HepG2 (cell line): ENCODE measurements at regions not wholly inside any gene's neighbourhood (a gene's known extent, or its start where the extent isn't known, plus 50 kb on each side); places are given as distances from the start of the nearest gene placed in this dataset.

Experiments used
- ATAC-seq: fragments of 200-7000 bp; cut with Tn5 transposase; 3 replicates; pipeline ENCODE4 v1.9.1; 2020; ENCODE audit warnings: mild to moderate bottlenecking, moderate library complexity
- BruUV-seq: library from RNA; stranded (reverse); fragments of 400-500 nt; replicated peaks from 2 replicates; lab custom pipeline; 2021; lab: Mats Ljungman, UMichigan
- CTCF ChIA-PET: fragments of 300-600 bp; formaldehyde crosslinking; extraction: SDS; loops from one replicate; lab custom pipeline; 2021; ENCODE audit warnings: low total read pairs, inconsistent platforms, low intra/inter-chr PET ratio; lab: Yijun Ruan, JAX
- POLR2A ChIA-PET: fragments of 350-600 bp; sonication (Branson Sonifier 250); formaldehyde crosslinking; loops from one replicate; lab custom pipeline; 2020; ENCODE audit warnings: antibody characterized with exemption, inconsistent platforms; lab: Yijun Ruan, JAX
- DNase-seq: peaks from one replicate; pipeline ENCODE4 v3.0.0-alpha.2; 2015; ENCODE audit warnings: low spot score
- FAIRE-seq: peaks from 3 replicates; lab custom pipeline; 2011; peaks lifted over from hg19 to GRCh38; lab: Jason Lieb, UNC
- H2AFZ ChIP-seq: one replicate; pipeline ENCODE4 v1.6.1; 2011; ENCODE audit warnings: low read length, inconsistent platforms
- H3K27ac ChIP-seq: fragments of 300-600 bp; 3 replicates; pipeline ENCODE4 v1.8.0; 2011; ENCODE audit warnings: mixed run types, mild to moderate bottlenecking, mixed read lengths, low read length, inconsistent platforms; ENCODE audit not compliant: insufficient read depth; ENCODE audit errors: extremely low read length
- H3K27me3 ChIP-seq, 2 experiments: fragments of 200-600 bp in 1 of 2; 2 replicates in 1 of 2; 3 replicates in 1 of 2; pipeline versions ENCODE4 v1.6.0 to v1.8.0; 2011; ENCODE audit warnings: low read length in 2 of 2, mild to moderate bottlenecking in 2 of 2, moderate library complexity in 2 of 2, inconsistent platforms in 1 of 2; ENCODE audit not compliant: insufficient read depth in 2 of 2, control insufficient read depth in 1 of 2
- H3K36me3 ChIP-seq, 2 experiments: fragments of 200-600 bp in 1 of 2; replicated peaks in 1 of 2; 2 replicates in 1 of 2; 3 replicates in 1 of 2; pipeline versions ENCODE4 v1.5.1 to v1.8.0; 2011; ENCODE audit warnings: low read length in 2 of 2, inconsistent platforms in 1 of 2; ENCODE audit not compliant: insufficient read depth in 2 of 2, control insufficient read depth in 1 of 2
- H3K4me1 ChIP-seq: 2 replicates; pipeline ENCODE4 v1.5.1; 2012; ENCODE audit warnings: low read length, inconsistent platforms; ENCODE audit not compliant: insufficient read depth
- H3K4me2 ChIP-seq: 2 replicates; pipeline ENCODE4 v1.6.0; 2011; ENCODE audit warnings: low read depth, low read length, inconsistent platforms
- H3K4me3 ChIP-seq, 3 experiments: fragments of 200-600 bp in 1 of 3; sonication (generic), shearing (Covaris generic) in 1 of 3; replicated peaks in 1 of 3; 2 replicates each; pipeline ENCODE4 v1.5.1; 2011 to 2016; ENCODE audit warnings: low read length in 3 of 3, inconsistent platforms in 2 of 3, low read depth in 2 of 3, mild to moderate bottlenecking in 2 of 3, control low read depth in 1 of 3, mixed read lengths in 1 of 3; ENCODE audit not compliant: insufficient read depth in 1 of 3
- H3K79me2 ChIP-seq: one replicate; pipeline ENCODE4 v1.6.1; 2011; ENCODE audit warnings: low read length, inconsistent platforms; ENCODE audit not compliant: insufficient read depth
- H3K9ac ChIP-seq: 2 replicates; pipeline ENCODE4 v1.6.0; 2011; ENCODE audit warnings: mild to moderate bottlenecking, low read depth, low read length, inconsistent platforms; ENCODE audit not compliant: insufficient read depth
- H3K9me3 ChIP-seq: 2 replicates; pipeline ENCODE4 v1.5.1; 2012; ENCODE audit warnings: mild to moderate bottlenecking, low read length
- H4K20me1 ChIP-seq: 2 replicates; pipeline ENCODE4 v1.6.0; 2011; ENCODE audit warnings: inconsistent platforms, mild to moderate bottlenecking, low read length, moderate library complexity; ENCODE audit not compliant: insufficient read depth
- ARID3A ChIP-seq: IDR thresholded peaks from 2 replicates; pipeline ENCODE4 v1.6.1; 2012; ENCODE audit warnings: low read depth, low read length, improper control_type of control experiment
- GATAD1 ChIP-seq: IDR thresholded peaks from 2 replicates; pipeline ENCODE4 v1.6.1; 2016; ENCODE audit warnings: missing genetic modification reagents, missing compliant biosample characterization
- HNRNPL ChIP-seq: fragments of 200-400 bp; formaldehyde crosslinking; IDR thresholded peaks from 2 replicates; pipeline ENCODE4 v1.6.1; 2017; ENCODE audit warnings: mild to moderate bottlenecking, low read depth, low read length
- HOXA7 ChIP-seq: sonication (generic); formaldehyde crosslinking; IDR thresholded peaks from 2 replicates; pipeline ENCODE4 v1.8.1; 2022; ENCODE audit warnings: mild to moderate bottlenecking, missing genetic modification reagents, moderate library complexity
- KDM5B ChIP-seq: sonication (generic); formaldehyde crosslinking; IDR thresholded peaks from 2 replicates; pipeline ENCODE4 v1.4.0; 2020; ENCODE audit warnings: missing genetic modification reagents, mild to moderate bottlenecking, borderline replicate concordance
- PCBP2 ChIP-seq: fragments of 200-400 bp; formaldehyde crosslinking; optimal IDR thresholded peaks from 2 replicates; pipeline ENCODE3; 2018; ENCODE audit warnings: low read length, low read depth; ENCODE audit not compliant: poor library complexity, severe bottlenecking
- STAG1 ChIP-seq: sonication (generic); formaldehyde crosslinking; IDR thresholded peaks from 2 replicates; pipeline ENCODE4 v1.4.0; 2020; ENCODE audit warnings: missing genetic modification reagents
- SUZ12 ChIP-seq: fragments of 150-350 bp; IDR thresholded peaks from 2 replicates; pipeline ENCODE4 v1.6.1; 2014; ENCODE audit warnings: low read depth, low read length
- TCF12 ChIP-seq, 2 experiments: fragments of 450-650 bp in 1 of 2; sonication (generic) in 1 of 2; formaldehyde crosslinking in 1 of 2; IDR thresholded peaks; 2 replicates each; pipeline versions ENCODE4 v1.6.1 to v1.8.0; 2017 to 2022; ENCODE audit warnings: antibody characterized with exemption in 1 of 2, mild to moderate bottlenecking in 1 of 2, missing genetic modification reagents in 1 of 2, moderate library complexity in 1 of 2
- ZBTB37 ChIP-seq: sonication (generic); formaldehyde crosslinking; IDR thresholded peaks from 2 replicates; pipeline ENCODE4 v1.4.0; 2020; ENCODE audit warnings: mild to moderate bottlenecking, missing genetic modification reagents
- ZIK1 ChIP-seq: sonication (generic); formaldehyde crosslinking; IDR thresholded peaks from 2 replicates; pipeline ENCODE4 v1.5.0; 2020; ENCODE audit warnings: mild to moderate bottlenecking, low read depth, missing genetic modification reagents, borderline replicate concordance
- ZNF12 ChIP-seq: sonication (generic); formaldehyde crosslinking; IDR thresholded peaks from 2 replicates; pipeline ENCODE4 v1.5.0; 2020; ENCODE audit warnings: missing genetic modification reagents
- ZNF121 ChIP-seq: sonication (generic); formaldehyde crosslinking; IDR thresholded peaks from 2 replicates; pipeline ENCODE4 v1.5.0; 2020; ENCODE audit warnings: mild to moderate bottlenecking, missing genetic modification reagents
- ZNF124 ChIP-seq: sonication (generic); formaldehyde crosslinking; IDR thresholded peaks from 2 replicates; pipeline ENCODE4 v1.4.0; 2020; ENCODE audit warnings: missing genetic modification reagents
- ZNF30 ChIP-seq: sonication (generic); formaldehyde crosslinking; IDR thresholded peaks from 2 replicates; pipeline ENCODE4 v1.5.0; 2020; ENCODE audit warnings: mild to moderate bottlenecking, missing genetic modification reagents
- ZNF333 ChIP-seq: sonication (generic); formaldehyde crosslinking; IDR thresholded peaks from 2 replicates; pipeline ENCODE4 v1.4.0; 2020; ENCODE audit warnings: mild to moderate bottlenecking, missing genetic modification reagents, borderline replicate concordance
- ZNF530 ChIP-seq: sonication (generic); formaldehyde crosslinking; IDR thresholded peaks from 2 replicates; pipeline ENCODE4 v1.5.0; 2020; ENCODE audit warnings: low read depth, mild to moderate bottlenecking, missing genetic modification reagents
- ZNF678 ChIP-seq: sonication (generic); formaldehyde crosslinking; IDR thresholded peaks from 2 replicates; pipeline ENCODE4 v1.4.0; 2020; ENCODE audit warnings: mild to moderate bottlenecking, missing genetic modification reagents
- ZNF737 ChIP-seq: sonication (generic); formaldehyde crosslinking; IDR thresholded peaks from 2 replicates; pipeline ENCODE4 v1.5.0; 2020; ENCODE audit warnings: missing genetic modification reagents, mild to moderate bottlenecking, borderline replicate concordance
- ZNF768 ChIP-seq: sonication (generic); formaldehyde crosslinking; IDR thresholded peaks from 2 replicates; pipeline ENCODE4 v1.4.0; 2020; ENCODE audit warnings: missing genetic modification reagents
- ZSCAN31 ChIP-seq: sonication (generic); formaldehyde crosslinking; IDR thresholded peaks from 2 replicates; pipeline ENCODE4 v1.5.0; 2020; ENCODE audit warnings: low read depth, mild to moderate bottlenecking, missing genetic modification reagents
- in situ Hi-C: cut with HindIII; loops from 2 replicates; pipeline ENCODE4 v1.10.0; 2017; ENCODE audit warnings: low pct_unique_long_range_greater_than_20kb; ENCODE audit not compliant: extremely low pct_ligation_motif_present
- intact Hi-C: fragments of 100-400 bp; cut with micrococcal nuclease; formaldehyde crosslinking; loops from one replicate; pipeline ENCODE4 v1.10.0; 2022; ENCODE audit not compliant: unreplicated experiment

- TF ChIP-seq ZBTB37 (CRISPR knock-in tag) (no peak), HNRNPL (no peak), ZSCAN31 (CRISPR knock-in tag) (no peak), KDM5B (CRISPR knock-in tag) (no peak)
Observed at GRCh38 chr5:61924251-61924650, 381.8 kb upstream of the KIF2A start (continued).

GRCh38 chr5:61926911-61927310 is 379.1 kb upstream of the KIF2A start:
- H4K20me1 ChIP-seq: no peaks in the 10 kb centered on the region
- H3K4me1 ChIP-seq: no peaks in the 10 kb centered on the region
- H3K4me2 ChIP-seq: no peak overlapping the region
- in situ Hi-C loops: loop anchor here (25.0 kb wide), 1 partner anchor 965 kb away; no protein-coding TSS in a partner anchor
- no peaks in the 10 kb centered on the region for H3K79me2 ChIP-seq
- H3K9me3 ChIP-seq: no peaks in the 10 kb centered on the region
- CTCF ChIA-PET: no interaction called here
- BruUV-seq: no TSS peak
- no peak overlapping the region for H3K27ac ChIP-seq
- FAIRE-seq (no peak), DNase-seq (no peak), ATAC-seq (no peak)
- H3K36me3 ChIP-seq: no peaks in the 10 kb centered on the region
- intact Hi-C loops: no loop called here
- H3K4me3 ChIP-seq: no peak overlapping the region
- TF ChIP-seq ARID3A: no peak
- no peak for TF ChIP-seq ZNF737 (CRISPR knock-in tag)
- TF ChIP-seq ZNF124 (CRISPR knock-in tag): no peak
- no peak for TF ChIP-seq STAG1 (CRISPR knock-in tag)
- no peak for TF ChIP-seq TCF12 (IDR thresholded peaks at IDR 0.05)
- no peak for TF ChIP-seq TCF12 (CRISPR knock-in tag; IDR thresholded peaks at IDR 0.05)
- TF ChIP-seq PCBP2: no peak
- TF ChIP-seq ZNF121: no peak
- no peak for TF ChIP-seq ZNF678 (CRISPR knock-in tag)
- no peak for TF ChIP-seq ZNF768 (CRISPR knock-in tag)
- no peak for TF ChIP-seq ZNF530
- TF ChIP-seq ZNF333 (CRISPR knock-in tag): no peak
- no peak for TF ChIP-seq ZNF12 (CRISPR knock-in tag)
- TF ChIP-seq GATAD1 (CRISPR knock-in tag): no peak
- TF ChIP-seq ZNF30 (CRISPR knock-in tag): no peak
- no peak for TF ChIP-seq HOXA7
- TF ChIP-seq ZIK1 (CRISPR knock-in tag): no peak
- TF ChIP-seq SUZ12: no peak
- H3K9ac ChIP-seq: no peak overlapping the region
- H2AFZ ChIP-seq: no peak overlapping the region
- no peaks in the 10 kb centered on the region for H3K27me3 ChIP-seq
- POLR2A ChIA-PET: no interaction called here
